ENCODE measurements at regions not wholly inside any gene's neighbourhood (a gene's known extent, or its start where the extent isn't known, plus 50 kb on each side); places are given as distances from the start of the nearest gene placed in this dataset.

GRCh38 chr4:42816880-42817400 is 75.6 kb upstream of the GRXCR1 start:
- TF ChIP-seq MXI1 (IDR thresholded peaks at IDR 0.05; ENCODE audit: borderline replicate concordance, low read depth, low read length) (no peak), CTCF (conservative IDR thresholded peaks at IDR 0.05; ENCODE audit: low read depth, low read length) (no peak), RFX5 (IDR thresholded peaks at IDR 0.05; ENCODE audit: low read depth, low read length) (no peak), POLR2A (IDR thresholded peaks at IDR 0.05; ENCODE audit: low read depth, low read length) (no peak), MAFK (IDR thresholded peaks at IDR 0.05; ENCODE audit: low read depth, low read length) (no peak), CEBPB (IDR thresholded peaks at IDR 0.05; ENCODE audit: low read depth, low read length) (no peak), USF2 (IDR thresholded peaks at IDR 0.05; ENCODE audit: low read depth, low read length) (no peak), FOS (IDR thresholded peaks at IDR 0.05; ENCODE audit: low read depth, low read length) (no peak), ELK1 (IDR thresholded peaks at IDR 0.05; ENCODE audit: borderline replicate concordance, low read depth, low read length) (no peak), MAZ (IDR thresholded peaks at IDR 0.05; ENCODE audit: borderline replicate concordance, low read depth, low read length) (no peak), CHD1 (IDR thresholded peaks at IDR 0.05; ENCODE audit: low read depth, low read length) (no peak), BHLHE40 (IDR thresholded peaks at IDR 0.05; ENCODE audit: low read depth, low read length) (no peak)

Data from IMR-90 (cell line).